ENCODE measurements at regions not wholly inside any gene's neighbourhood (a gene's known extent, or its start where the extent isn't known, plus 50 kb on each side); places are given as distances from the start of the nearest gene placed in this dataset.

- Histone ChIP-seq H3K9me3 (replicated peaks in 1 of 11) (no peaks in the 10 kb centered on the region), H3K4me3 (no peak overlapping the region), H3K9ac (no peak overlapping the region), H3K27me3 (no peaks in the 10 kb centered on the region), H3K4me1 (peaks cover 0 to 17% (median under 1%) of the 10 kb centered on the region in 10 experiments; a peak in 7 of 20 replicates), H4K20me1 (no peaks in the 10 kb centered on the region), H3K4me2 (peak overlapping the region in 4 of 11 experiments; percentile 13 to 48 (median 32); a peak in 7 of 22 replicates), H3K27ac (no peak overlapping the region), H3K36me3 (no peaks in the 10 kb centered on the region)
- no peak for TF ChIP-seq Cebpa-rat (IDR thresholded peaks at IDR 0.05)
Observed at GRCh38 chr1:78831731-78832360, 174.7 kb downstream of the ADGRL4 start.

DNA sequence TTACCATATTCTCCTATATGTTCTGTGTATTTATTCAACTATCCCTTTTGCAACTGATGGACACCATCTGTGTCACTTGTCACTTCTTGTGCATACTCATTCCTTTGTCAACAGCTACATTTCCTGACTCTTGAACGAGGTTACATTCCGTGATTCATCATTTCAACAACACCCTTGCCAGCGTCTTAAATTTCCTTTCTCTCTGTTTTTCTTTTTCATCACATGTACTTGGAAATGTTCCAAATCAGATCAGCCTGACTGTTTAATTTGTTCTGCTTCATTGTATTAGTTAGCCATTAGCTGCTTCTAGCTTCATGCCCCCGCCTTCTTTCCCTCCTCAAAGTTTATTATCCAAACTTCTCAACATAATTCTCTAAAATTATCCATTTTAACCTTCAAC lies 173.0 kb downstream of the ADGRL4 start:
- Histone ChIP-seq H3K36me3 (no peaks in the 10 kb centered on the region), H3K4me3 (no peak overlapping the region), H3K9ac (no peak overlapping the region), H3K4me2 (peak overlapping the region in 2 of 11 experiments; percentile 6 to 8; a peak in 3 of 22 replicates), H3K27me3 (no peaks in the 10 kb centered on the region), H3K9me3 (replicated peaks in 1 of 11) (no peaks in the 10 kb centered on the region), H3K4me1 (peaks cover 0 to 17% (median 2%) of the 10 kb centered on the region in 10 experiments; a peak in 7 of 20 replicates), H3K27ac (no peak overlapping the region), H4K20me1 (no peaks in the 10 kb centered on the region)
- TF ChIP-seq Cebpa-rat (IDR thresholded peaks at IDR 0.05): no peak

- no peaks in the 10 kb centered on the region for H3K9me3 ChIP-seq (replicated peaks in 1 of 11)
- H3K4me1 ChIP-seq: peaks cover 0 to 17% (median 2%) of the 10 kb centered on the region in 10 experiments; a peak in 7 of 20 replicates
- H3K27ac ChIP-seq: no peak overlapping the region
- H3K4me3 ChIP-seq: no peak overlapping the region
- H3K27me3 ChIP-seq: no peaks in the 10 kb centered on the region
- no peak for TF ChIP-seq Cebpa-rat (IDR thresholded peaks at IDR 0.05)
- H3K4me2 ChIP-seq: no peak overlapping the region
- no peaks in the 10 kb centered on the region for H4K20me1 ChIP-seq
- no peaks in the 10 kb centered on the region for H3K36me3 ChIP-seq
- no peak overlapping the region for H3K9ac ChIP-seq
Observed at GRCh38 chr1:78834201-78834741, 172.3 kb downstream of the ADGRL4 start.

GRCh38 chr1:78836726-78837125 lies 169.8 kb downstream of the ADGRL4 start:
- Histone ChIP-seq H3K27me3 (no peaks in the 10 kb centered on the region), H3K4me2 (peak overlapping the region in 9 of 11 experiments; percentile 3 to 53 (median 19); a peak in 10 of 22 replicates), H3K4me3 (no peak overlapping the region), H3K27ac (no peak overlapping the region), H4K20me1 (no peaks in the 10 kb centered on the region), H3K36me3 (no peaks in the 10 kb centered on the region), H3K9me3 (replicated peaks in 1 of 11) (no peaks in the 10 kb centered on the region), H3K4me1 (peaks cover 0 to 21% (median 4%) of the 10 kb centered on the region in 10 experiments; a peak in 9 of 20 replicates), H3K9ac (no peak overlapping the region)
- no peak for TF ChIP-seq Cebpa-rat (IDR thresholded peaks at IDR 0.05)

GRCh38 chr1:78839704-78840277 lies 166.7 kb downstream of the ADGRL4 start:
- peaks cover 0 to 11% (median 2%) of the 10 kb centered on the region in 10 experiments; a peak in 6 of 20 replicates for H3K4me1 ChIP-seq
- no peak for TF ChIP-seq Cebpa-rat (IDR thresholded peaks at IDR 0.05)
- no peaks in the 10 kb centered on the region for H4K20me1 ChIP-seq
- H3K9ac ChIP-seq: no peak overlapping the region
- H3K4me3 ChIP-seq: no peak overlapping the region
- no peaks in the 10 kb centered on the region for H3K9me3 ChIP-seq (replicated peaks in 1 of 11)
- no peak overlapping the region for H3K27ac ChIP-seq
- H3K36me3 ChIP-seq: no peaks in the 10 kb centered on the region
- no peaks in the 10 kb centered on the region for H3K27me3 ChIP-seq
- peak overlapping the region in 1 of 11 experiments; percentile 68; a peak in 1 of 22 replicates for H3K4me2 ChIP-seq

Measured in BLaER1 treated with 17β-estradiol and CSF1 and Interleukin-3, amounts not matched to agents 10 nM and 100 nM (cell line).